CD4-positive, alpha-beta T cell treated with Interleukin-1 beta for 1 hour (primary cell): ENCODE measurements at regions not wholly inside any gene's neighbourhood (a gene's known extent, or its start where the extent isn't known, plus 50 kb on each side); places are given as distances from the start of the nearest gene placed in this dataset.

Source experiments
- DNase-seq, 2 donors: peaks; one replicate each; pipeline ENCODE4 v3.0.0-alpha.2; 2020 to 2022

DNA sequence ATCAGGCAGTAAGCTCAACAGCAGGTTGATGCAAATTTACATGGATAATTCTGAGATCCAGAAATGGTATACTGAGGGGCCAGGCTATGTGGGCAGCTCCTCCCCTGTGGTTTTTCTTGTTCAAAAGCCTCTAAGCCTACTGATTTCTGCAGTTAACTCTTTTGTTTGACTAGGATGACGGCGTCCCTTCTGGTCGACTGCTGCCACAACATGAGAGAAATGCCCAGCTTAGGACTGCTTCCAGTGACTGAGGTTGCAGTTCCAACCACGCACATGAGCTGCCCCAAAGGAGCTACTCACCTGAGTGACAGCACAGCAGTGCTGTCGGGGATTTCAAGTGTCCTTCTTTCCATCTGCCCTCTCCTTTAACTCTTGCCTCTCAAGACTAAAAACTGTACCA, 973.0 kb upstream of the GHITM start:
- no peak for DNase-seq

- DNase-seq: no peak
Measured at GRCh38 chr10:83167081-83167480, 972.2 kb upstream of the GHITM start.

GRCh38 chr10:83176901-83177300, 962.4 kb upstream of the GHITM start:
- no peak for DNase-seq

GRCh38 chr10:83178526-83178925, 960.8 kb upstream of the GHITM start:
- no peak for DNase-seq

- no peak for DNase-seq
Measured at GRCh38 chr10:83179371-83179770, 959.9 kb upstream of the GHITM start.

- no peak for DNase-seq
Measured at GRCh38 chr10:83182076-83182475, 957.2 kb upstream of the GHITM start.

DNA sequence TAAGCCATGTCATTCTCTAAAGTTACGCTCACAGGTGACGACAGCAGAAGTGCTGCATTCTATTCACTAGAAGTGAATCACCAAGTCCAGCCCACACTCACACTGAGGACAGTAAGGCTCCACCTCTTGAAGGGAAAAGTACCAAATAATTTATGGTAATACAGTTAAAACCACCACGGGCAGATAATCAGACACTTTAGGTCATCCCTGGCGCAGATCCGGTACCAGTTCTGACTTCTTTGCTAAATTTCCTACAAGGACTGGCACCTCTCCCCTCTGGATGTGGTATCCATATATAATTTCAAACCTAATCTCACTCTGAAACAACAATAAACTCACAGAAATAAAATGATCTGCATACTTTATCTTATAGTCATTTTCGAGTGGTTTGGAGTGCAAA, 954.7 kb upstream of the GHITM start:
- no peak for DNase-seq

GRCh38 chr10:83190614-83191013, 948.7 kb upstream of the GHITM start:
- no peak for DNase-seq

- no peak for DNase-seq
Measured at GRCh38 chr10:83193026-83193425, 946.3 kb upstream of the GHITM start.

- DNase-seq: no peak
Measured at GRCh38 chr10:83195021-83195420, 944.3 kb upstream of the GHITM start.

GRCh38 chr10:83199374-83199773, 939.9 kb upstream of the GHITM start:
- DNase-seq: no peak

- DNase-seq: no peak
Measured at GRCh38 chr10:83205861-83206260, 933.4 kb upstream of the GHITM start.

GRCh38 chr10:83212632-83213334, 926.5 kb upstream of the GHITM start:
- DNase-seq: no peak

GRCh38 chr10:83214136-83214535, 925.2 kb upstream of the GHITM start:
- DNase-seq: no peak

DNA sequence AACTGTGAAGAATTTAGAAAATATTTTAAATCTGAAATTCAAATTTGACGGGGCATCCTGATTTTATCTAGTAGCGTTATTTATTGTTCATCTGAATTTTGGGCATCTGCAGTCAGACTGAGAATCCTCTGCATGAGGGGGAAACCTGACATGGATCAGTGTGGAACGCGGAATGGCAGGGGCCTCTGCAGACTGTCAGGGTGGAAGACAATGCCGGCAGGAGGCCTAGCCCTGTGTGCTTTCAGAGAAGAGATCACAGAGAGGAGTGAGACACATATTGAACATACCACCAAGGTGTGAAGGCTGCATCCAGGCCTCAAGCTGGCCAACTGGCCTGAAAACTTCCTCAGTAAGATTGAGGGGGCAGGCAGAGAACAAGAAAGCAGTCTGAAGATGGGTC, 921.1 kb upstream of the GHITM start:
- no peak for DNase-seq

GRCh38 chr10:83222300-83222699, 917.0 kb upstream of the GHITM start:
- DNase-seq: no peak

DNA sequence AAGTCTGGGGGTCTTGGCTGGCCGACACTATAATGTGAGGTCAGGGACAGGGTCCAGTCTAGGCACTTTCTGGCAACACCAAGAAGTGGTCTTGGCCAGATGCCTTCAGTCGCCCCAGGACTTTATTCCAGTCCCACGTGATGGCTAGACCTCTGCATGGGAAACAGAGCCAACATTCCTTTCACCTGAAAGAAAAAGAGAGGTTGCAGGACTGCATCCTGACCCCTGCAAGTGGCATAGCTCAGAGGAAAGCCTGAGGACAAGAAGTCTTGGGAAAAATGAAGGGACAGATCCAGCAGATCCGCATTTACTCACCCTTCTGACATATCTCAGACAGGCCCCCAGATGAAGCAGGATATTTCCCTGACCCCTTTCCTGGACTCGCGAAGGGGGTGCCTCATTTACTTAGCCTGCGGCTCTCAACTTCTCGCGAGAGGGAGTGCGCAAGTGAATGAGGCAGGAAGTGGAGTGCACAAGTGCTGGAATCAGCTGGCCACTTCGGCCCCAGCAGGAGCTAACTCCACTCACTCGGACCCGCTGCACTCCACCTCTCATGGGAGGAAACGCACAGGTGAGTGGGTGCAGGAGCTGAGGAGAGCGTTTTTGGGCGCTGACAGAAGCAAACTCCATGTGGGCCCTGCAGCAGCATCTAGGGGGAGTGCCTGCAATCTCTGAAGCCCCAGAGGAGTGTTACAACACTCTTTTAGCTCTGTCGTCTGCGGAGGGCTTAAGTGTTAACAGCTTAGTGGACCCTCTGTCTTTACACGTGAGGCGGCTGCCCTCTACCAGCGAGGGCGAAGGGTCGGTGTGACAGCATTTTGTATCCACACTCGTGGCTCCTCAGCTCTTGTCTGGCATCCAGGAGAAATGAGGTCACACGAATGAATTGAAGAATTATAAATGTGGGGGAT, 916.2 kb upstream of the GHITM start:
- no peak for DNase-seq

- no peak for DNase-seq
Measured at GRCh38 chr10:83225781-83226180, 913.5 kb upstream of the GHITM start.

DNA sequence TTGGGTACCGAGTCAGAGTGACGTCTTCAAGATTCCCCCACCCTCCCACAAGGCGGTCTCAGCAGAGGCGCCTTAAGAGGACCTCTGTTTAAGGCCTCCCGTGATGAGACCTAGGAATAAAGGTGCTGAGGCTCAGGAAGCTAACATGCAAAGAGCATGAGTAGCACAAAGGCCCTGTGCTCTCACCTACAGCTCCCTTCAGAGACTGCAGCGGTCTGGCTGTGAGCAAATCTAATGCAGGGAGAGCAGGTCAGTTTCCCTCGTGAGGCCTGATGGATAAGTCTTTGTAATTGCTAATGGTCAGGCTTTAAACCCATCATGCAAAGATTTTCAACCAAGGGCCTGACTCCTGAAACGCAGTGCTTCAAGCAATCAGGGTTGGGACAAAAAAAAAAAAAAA, 909.3 kb upstream of the GHITM start:
- DNase-seq: no peak

GRCh38 chr10:83233691-83234090, 905.6 kb upstream of the GHITM start:
- no peak for DNase-seq

DNA sequence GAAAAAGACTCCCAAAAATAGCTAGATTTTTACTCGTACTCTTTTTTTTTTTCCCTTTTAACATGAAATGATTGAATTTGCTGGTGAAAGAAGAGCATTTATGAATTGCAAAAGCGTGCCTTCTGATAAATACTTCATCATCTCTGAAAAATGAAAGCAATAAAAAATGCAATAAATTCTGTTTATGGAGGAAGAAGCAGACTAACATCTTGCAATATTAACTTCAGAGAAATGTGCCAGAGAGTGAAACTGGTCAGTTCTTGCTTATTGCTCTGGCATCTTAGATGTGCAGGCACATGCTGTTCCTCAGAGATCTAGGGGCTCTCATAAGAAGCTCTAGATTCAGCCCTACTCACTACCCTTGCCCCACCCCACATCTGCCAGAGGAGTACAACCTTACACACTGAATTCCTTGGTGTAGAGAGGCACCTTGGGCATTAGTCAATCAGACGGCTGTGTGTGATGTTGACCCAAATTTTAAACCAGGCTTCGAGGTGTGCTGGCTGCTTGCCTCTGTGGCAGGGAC, 891.1 kb upstream of the GHITM start:
- no peak for DNase-seq

- DNase-seq: no peak
Measured at GRCh38 chr10:83250396-83250795, 888.9 kb upstream of the GHITM start.

DNA sequence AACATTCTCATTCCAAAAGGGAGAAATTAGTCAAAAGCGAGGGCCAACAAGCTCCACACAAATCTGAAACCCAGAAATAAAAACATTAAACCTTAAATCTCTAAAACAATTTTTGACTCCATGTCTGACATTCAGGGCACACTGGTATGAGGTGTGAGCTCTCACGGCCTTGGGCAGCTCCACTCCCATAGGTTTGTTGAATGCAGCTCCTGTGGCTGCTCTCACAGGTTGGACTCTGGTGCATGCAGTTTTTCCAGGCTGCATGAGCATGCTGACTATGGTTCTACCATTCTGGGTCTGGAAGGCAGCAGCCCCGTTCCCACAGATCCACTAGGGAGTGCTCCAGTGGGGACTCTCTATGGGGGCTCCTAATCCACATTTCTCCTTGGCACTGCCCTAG, 887.1 kb upstream of the GHITM start:
- no peak for DNase-seq

DNA sequence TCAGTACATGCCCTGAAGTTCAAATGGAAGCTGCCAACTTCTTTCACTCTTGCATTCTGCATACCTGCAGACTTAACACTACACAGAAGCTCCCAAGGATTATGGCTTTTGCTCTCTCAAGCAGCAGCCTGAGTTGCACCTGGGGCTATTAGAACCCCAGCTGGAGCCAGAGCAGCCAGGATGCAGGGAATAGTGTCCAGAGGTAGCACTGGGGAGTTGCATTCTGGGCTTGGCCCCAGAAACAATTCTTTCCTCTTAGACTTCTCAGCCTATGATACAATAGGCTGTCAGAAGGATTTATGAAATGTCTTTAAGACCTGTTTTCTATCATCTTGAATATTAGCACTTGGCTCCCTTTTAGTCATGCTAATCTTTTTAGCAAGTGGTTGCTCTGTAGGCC, 886.7 kb upstream of the GHITM start:
- no peak for DNase-seq
